ENCODE measurements at regions not wholly inside any gene's neighbourhood (a gene's known extent, or its start where the extent isn't known, plus 50 kb on each side); places are given as distances from the start of the nearest gene placed in this dataset.

DNA sequence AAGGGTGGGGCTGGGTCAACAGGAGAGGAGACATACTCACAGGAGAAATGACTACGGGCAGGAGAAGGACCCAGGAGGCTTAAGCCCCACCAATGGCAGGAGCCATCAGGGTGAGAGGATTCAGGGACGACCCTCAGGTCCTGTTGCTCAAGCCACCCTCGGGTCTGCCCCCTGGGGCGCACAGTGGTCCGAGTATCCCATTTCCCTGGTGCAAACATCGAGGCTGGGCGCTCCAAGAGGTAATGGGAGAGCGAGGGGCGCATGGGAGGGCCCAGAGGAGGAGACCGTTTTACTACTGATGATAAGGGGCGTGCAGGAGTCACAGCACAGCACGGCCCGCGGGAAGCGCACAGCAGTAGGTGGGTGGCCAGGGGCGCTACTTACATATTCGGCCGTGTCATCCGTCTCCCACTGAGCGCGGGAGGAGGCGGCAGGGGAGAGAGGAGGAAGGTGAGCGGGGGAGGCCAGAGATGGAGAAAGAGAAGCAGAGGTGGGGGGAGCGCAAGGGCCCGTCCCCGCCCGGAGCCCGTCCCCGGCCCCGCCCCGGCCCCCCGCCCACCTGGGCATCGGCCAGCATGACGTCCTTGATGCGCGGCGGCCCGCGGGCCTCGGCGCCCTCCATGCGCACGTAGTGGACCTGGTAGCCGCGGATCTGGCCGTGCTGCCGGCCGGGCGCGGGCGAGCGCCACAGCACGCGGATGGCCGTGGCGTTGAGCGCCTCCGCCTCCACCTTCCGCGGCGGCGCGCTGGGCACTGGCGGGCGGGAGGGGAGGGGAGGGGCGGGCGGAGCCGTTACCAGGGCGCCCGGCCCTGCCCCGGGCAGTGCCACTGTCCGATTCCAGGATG, 111.5 kb downstream of the PTPRS start:
- H3K4me1 ChIP-seq (replicated peaks in 1 of 2), result no peaks in the 10 kb centered on the region
- in situ Hi-C loops (cut with MboI; ENCODE audit: low pct_unique_long_range_greater_than_20kb in 2 of 9, low sequenced_read_pairs in 9 of 9, unreplicated experiment in 9 of 9), result no loop called here
- peak in 4 of 8 experiments; percentile 15 to 61 (median 24) for ATAC-seq (replicated peaks in 6 of 8)
- WGBS, 10 experiments, result 60 to 100% (median 86%) methylated on average over 1 to 10 of the region's 72 CpGs; no CpG with 5 or more reads in 4 of the 10 experiments
- H3K4me3 ChIP-seq, result no peak overlapping the region
- H3K27ac ChIP-seq, result no peak overlapping the region

- no peak for ATAC-seq (replicated peaks in 6 of 8)
- WGBS, 10 experiments, result 80 to 100% (median 89%) methylated on average over 1 to 4 of the region's 6 CpGs; no CpG with 5 or more reads in 5 of the 10 experiments
- H3K27ac ChIP-seq, result no peak overlapping the region
- H3K4me3 ChIP-seq, result no peak overlapping the region
- no peaks in the 10 kb centered on the region for H3K4me1 ChIP-seq (replicated peaks in 1 of 2)
- in situ Hi-C loops (cut with MboI; ENCODE audit: low pct_unique_long_range_greater_than_20kb in 2 of 9, low sequenced_read_pairs in 9 of 9, unreplicated experiment in 9 of 9), result no loop called here
Observed at GRCh38 chr19:5228490-5228889, 112.1 kb downstream of the PTPRS start.

- no peak overlapping the region for H3K27ac ChIP-seq
- no peaks in the 10 kb centered on the region for H3K4me1 ChIP-seq (replicated peaks in 1 of 2)
- ATAC-seq (replicated peaks in 6 of 8), result peak in 6 of 8 experiments; percentile 33 to 49 (median 40)
- in situ Hi-C loops (cut with MboI; ENCODE audit: low pct_unique_long_range_greater_than_20kb in 2 of 9, low sequenced_read_pairs in 9 of 9, unreplicated experiment in 9 of 9), result no loop called here
- 73 to 100% (median 80%) methylated on average over 1 to 13 of the region's 28 CpGs; no CpG with 5 or more reads in 7 of the 10 experiments for WGBS, 10 experiments
- no peak overlapping the region for H3K4me3 ChIP-seq
Observed at GRCh38 chr19:5225486-5226345, 114.9 kb downstream of the PTPRS start.

DNA sequence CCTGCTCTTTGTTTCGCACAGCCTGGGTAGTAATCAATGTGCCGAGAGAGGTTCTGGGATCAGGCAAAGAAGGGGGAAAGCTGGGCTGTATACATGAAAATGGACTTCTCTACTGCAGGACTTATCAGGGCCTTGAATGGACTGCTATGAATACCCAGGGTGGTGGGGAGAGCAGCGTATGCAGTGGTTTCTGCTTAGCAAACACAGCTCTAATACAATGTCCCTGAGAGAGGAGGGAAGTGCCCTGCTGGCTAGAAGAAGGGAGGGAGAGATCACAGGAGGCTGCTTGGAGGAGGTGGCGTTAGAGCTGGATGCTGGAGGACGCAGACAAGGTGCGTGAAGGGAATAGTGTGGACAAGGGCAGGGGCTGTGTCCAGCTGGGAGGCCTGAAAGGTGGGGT, 116.1 kb downstream of the PTPRS start:
- in situ Hi-C loops (cut with MboI; ENCODE audit: low pct_unique_long_range_greater_than_20kb in 2 of 9, low sequenced_read_pairs in 9 of 9, unreplicated experiment in 9 of 9), result no loop called here
- no peak for ATAC-seq (replicated peaks in 6 of 8)
- Histone ChIP-seq H3K4me1 (replicated peaks in 1 of 2) (no peaks in the 10 kb centered on the region), H3K27ac (no peak overlapping the region), H3K4me3 (no peak overlapping the region)
- 57 to 100% (median 87%) methylated on average over 2 to 5 of the region's 6 CpGs; no CpG with 5 or more reads in 3 of the 10 experiments for WGBS, 10 experiments

DNA sequence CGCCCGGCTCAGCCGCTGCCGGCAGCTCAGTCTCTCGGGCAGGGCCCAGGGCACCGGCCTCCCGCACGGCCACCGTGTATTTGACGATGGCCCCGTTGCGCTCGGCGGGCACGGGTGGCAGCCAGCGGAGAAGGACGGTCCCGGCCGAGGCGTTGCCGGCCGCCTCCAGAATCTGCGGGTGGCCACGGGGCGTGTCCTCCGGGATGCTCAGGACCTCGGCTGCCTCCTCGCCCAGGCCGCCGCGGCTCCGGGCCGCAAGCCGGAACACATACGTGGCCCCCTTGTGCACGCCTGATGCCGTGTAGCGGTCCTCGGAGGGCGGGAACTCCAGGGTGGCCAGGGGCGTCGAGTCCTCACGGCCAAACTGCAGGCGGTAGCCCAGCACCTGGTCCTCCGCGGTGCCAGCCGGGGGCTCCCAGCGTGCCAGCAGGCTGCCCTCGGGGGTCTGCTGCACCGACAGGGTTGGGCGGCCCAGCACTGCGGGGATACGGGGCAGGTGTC, 117.7 kb downstream of the PTPRS start:
- 100% methylated on average over 1 to 6 of the region's 53 CpGs; no CpG with 5 or more reads in 8 of the 10 experiments for WGBS, 10 experiments
- H3K27ac ChIP-seq, result no peak overlapping the region
- in situ Hi-C loops (cut with MboI; ENCODE audit: low pct_unique_long_range_greater_than_20kb in 2 of 9, low sequenced_read_pairs in 9 of 9, unreplicated experiment in 9 of 9), result no loop called here

DNA sequence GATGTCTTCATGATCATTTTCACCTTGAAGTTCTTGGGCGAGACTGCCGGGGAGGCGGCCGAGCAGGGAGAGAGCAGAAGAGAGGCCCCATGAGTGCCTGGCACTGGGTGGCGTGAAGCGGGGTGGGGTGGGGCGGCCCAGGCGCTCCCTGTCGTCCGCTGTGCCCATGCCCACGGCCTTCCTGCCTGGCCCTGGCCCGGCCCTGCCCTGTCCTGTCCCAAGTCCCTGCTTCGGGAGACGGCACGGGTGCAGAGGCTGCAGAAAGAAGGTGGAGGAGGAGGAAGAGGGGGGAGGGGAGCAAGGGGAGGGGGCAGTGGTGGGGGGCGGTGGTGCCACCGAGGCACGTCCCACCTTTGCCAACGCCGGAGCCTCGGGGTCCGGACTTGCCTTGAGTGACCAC, 118.4 kb downstream of the PTPRS start:
- ATAC-seq (replicated peaks in 6 of 8), result no peak
- in situ Hi-C loops (cut with MboI; ENCODE audit: low pct_unique_long_range_greater_than_20kb in 2 of 9, low sequenced_read_pairs in 9 of 9, unreplicated experiment in 9 of 9), result no loop called here

More for the DNA sequence above, 117.7 kb downstream of the PTPRS start:
- H3K4me3 ChIP-seq, result no peak overlapping the region
- no peaks in the 10 kb centered on the region for H3K4me1 ChIP-seq (replicated peaks in 1 of 2)
- ATAC-seq (replicated peaks in 6 of 8), result peak in 4 of 8 experiments; percentile 10 to 16 (median 14)

DNA sequence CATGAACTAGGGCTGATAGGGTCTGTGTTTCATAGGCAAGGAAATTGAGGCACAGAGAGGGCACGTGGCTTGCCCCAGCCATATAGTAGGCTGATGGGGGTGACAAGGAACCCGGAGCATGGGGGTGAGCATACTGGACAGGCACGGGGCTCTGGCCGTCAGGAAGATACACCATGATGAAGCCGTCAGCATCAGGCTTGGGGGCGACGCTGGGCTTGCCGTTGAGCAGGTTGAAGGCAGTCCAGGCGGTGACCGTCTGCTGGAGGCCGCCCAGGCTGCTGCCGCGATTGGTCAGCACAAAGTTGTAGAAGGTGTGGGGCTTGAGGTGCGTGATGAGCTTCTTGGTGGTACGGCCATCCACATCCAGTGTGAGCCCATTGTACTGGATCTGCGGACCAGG, 119.7 kb downstream of the PTPRS start:
- 100% methylated on average over 4 to 7 of the region's 16 CpGs; no CpG with 5 or more reads in 8 of the 10 experiments for WGBS, 10 experiments
- in situ Hi-C loops (cut with MboI; ENCODE audit: low pct_unique_long_range_greater_than_20kb in 2 of 9, low sequenced_read_pairs in 9 of 9, unreplicated experiment in 9 of 9), result no loop called here
- ATAC-seq (replicated peaks in 6 of 8), result no peak
- H3K27ac ChIP-seq, result no peak overlapping the region
- H3K4me3 ChIP-seq, result no peak overlapping the region
- no peaks in the 10 kb centered on the region for H3K4me1 ChIP-seq (replicated peaks in 1 of 2)

More for the DNA sequence above, 118.4 kb downstream of the PTPRS start:
- Histone ChIP-seq H3K4me1 (replicated peaks in 1 of 2) (no peaks in the 10 kb centered on the region), H3K27ac (no peak overlapping the region), H3K4me3 (no peak overlapping the region)
- WGBS, 10 experiments, result 100% methylated on average over 3 of the region's 22 CpGs; no CpG with 5 or more reads in 9 of the 10 experiments

GRCh38 chr19:5220361-5220760, 120.3 kb downstream of the PTPRS start:
- ATAC-seq (replicated peaks in 6 of 8), result no peak
- Histone ChIP-seq H3K27ac (no peak overlapping the region), H3K4me1 (replicated peaks in 1 of 2) (no peaks in the 10 kb centered on the region), H3K4me3 (no peak overlapping the region)
- in situ Hi-C loops (cut with MboI; ENCODE audit: low pct_unique_long_range_greater_than_20kb in 2 of 9, low sequenced_read_pairs in 9 of 9, unreplicated experiment in 9 of 9), result no loop called here
- WGBS, 10 experiments, result 80 to 100% (median 90%) methylated on average over 1 to 2 of the region's 5 CpGs; no CpG with 5 or more reads in 6 of the 10 experiments

DNA sequence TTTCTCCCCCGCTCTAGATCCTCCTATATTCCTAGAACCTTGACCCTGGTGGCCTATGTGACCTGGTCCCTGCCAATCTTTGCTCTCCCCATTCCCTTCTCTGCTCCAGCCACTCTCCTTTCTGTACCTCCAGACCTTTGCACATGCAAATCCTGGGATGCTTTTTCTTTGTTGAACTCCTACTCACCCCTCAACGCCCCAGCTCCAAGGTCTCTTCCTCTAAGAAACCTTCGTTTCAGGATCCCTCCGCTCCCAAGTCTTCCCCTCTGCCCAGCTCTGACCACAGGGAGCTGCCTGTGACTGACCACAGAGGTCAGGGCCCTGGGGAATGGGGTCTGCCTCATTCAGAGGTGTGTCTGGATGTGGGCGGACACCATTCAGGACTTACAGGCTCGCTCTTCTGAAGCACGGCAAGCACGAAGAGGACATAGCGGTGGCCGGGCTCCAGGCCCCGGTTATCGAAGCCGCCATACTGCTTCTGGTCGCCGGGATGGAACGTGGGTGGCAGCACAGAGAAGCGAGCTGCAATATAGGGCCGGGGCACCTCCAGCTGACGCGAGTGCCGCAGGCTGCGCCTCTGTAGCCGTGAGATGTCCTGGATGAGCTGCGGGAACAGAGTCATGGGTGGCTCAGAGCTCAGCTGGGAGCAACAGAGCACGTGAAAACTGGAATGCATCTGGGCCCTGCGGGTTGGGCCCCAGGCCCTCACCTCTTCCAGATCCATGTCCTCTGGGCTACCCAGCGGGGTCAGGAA, 120.9 kb downstream of the PTPRS start:
- 83 to 100% (median 94%) methylated on average over 1 to 8 of the region's 27 CpGs; no CpG with 5 or more reads in 2 of the 10 experiments for WGBS, 10 experiments
- no peak overlapping the region for H3K4me3 ChIP-seq
- in situ Hi-C loops (cut with MboI; ENCODE audit: low pct_unique_long_range_greater_than_20kb in 2 of 9, low sequenced_read_pairs in 9 of 9, unreplicated experiment in 9 of 9), result no loop called here

GRCh38 chr19:5218963-5219530, 121.6 kb downstream of the PTPRS start:
- WGBS, 10 experiments, result 48 to 100% (median 92%) methylated on average over 1 to 4 of the region's 8 CpGs; no CpG with 5 or more reads in 4 of the 10 experiments
- H3K4me1 ChIP-seq (replicated peaks in 1 of 2), result no peaks in the 10 kb centered on the region
- H3K27ac ChIP-seq, result no peak overlapping the region
- no peak overlapping the region for H3K4me3 ChIP-seq
- in situ Hi-C loops (cut with MboI; ENCODE audit: low pct_unique_long_range_greater_than_20kb in 2 of 9, low sequenced_read_pairs in 9 of 9, unreplicated experiment in 9 of 9), result no loop called here
- no peak for ATAC-seq (replicated peaks in 6 of 8)

More for the DNA sequence above, 120.9 kb downstream of the PTPRS start:
- no peak overlapping the region for H3K27ac ChIP-seq
- ATAC-seq (replicated peaks in 6 of 8), result no peak
- H3K4me1 ChIP-seq (replicated peaks in 1 of 2), result no peaks in the 10 kb centered on the region

- no peak overlapping the region for H3K27ac ChIP-seq
- ATAC-seq (replicated peaks in 6 of 8), result no peak
- no peak overlapping the region for H3K4me3 ChIP-seq
- WGBS, 10 experiments, result 93 to 100% (median 100%) methylated on average over 2 to 11 of the region's 12 CpGs; no CpG with 5 or more reads in 4 of the 10 experiments
- in situ Hi-C loops (cut with MboI; ENCODE audit: low pct_unique_long_range_greater_than_20kb in 2 of 9, low sequenced_read_pairs in 9 of 9, unreplicated experiment in 9 of 9), result no loop called here
- no peaks in the 10 kb centered on the region for H3K4me1 ChIP-seq (replicated peaks in 1 of 2)
Observed at GRCh38 chr19:5218255-5218855, 122.3 kb downstream of the PTPRS start.

DNA sequence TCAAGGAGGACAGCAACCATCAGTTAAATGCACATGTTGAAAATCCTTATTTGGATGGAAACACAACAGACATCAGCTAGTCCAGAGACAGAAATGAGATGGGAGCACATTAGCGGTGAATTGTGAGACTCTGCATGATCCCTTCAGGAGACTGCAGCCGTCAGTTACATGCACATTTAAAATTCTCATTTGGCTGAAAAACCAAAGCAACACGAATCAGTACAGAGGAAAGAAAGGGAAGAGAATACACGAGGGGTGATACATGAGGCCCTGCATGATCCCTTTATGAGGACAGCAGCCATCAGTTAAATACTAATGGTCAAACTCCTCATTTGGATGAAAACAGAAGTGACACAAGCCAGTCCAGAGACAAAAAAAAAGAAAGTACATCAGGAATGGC, 123.4 kb downstream of the PTPRS start:
- ATAC-seq (replicated peaks in 6 of 8), result no peak
- 50 to 100% (median 95%) methylated on average over 1 to 4 of the region's 4 CpGs; no CpG with 5 or more reads in 1 of the 10 experiments for WGBS, 10 experiments
- H3K27ac ChIP-seq, result no peak overlapping the region
- no peak overlapping the region for H3K4me3 ChIP-seq
- H3K4me1 ChIP-seq (replicated peaks in 1 of 2), result no peaks in the 10 kb centered on the region
- in situ Hi-C loops (cut with MboI; ENCODE audit: low pct_unique_long_range_greater_than_20kb in 2 of 9, low sequenced_read_pairs in 9 of 9, unreplicated experiment in 9 of 9), result no loop called here
